ENCODE measurements at regions not wholly inside any gene's neighbourhood (a gene's known extent, or its start where the extent isn't known, plus 50 kb on each side); places are given as distances from the start of the nearest gene placed in this dataset.
A peak's percentile ranks its signal among the peaks of the same experiment; 100 is the strongest.

DNA sequence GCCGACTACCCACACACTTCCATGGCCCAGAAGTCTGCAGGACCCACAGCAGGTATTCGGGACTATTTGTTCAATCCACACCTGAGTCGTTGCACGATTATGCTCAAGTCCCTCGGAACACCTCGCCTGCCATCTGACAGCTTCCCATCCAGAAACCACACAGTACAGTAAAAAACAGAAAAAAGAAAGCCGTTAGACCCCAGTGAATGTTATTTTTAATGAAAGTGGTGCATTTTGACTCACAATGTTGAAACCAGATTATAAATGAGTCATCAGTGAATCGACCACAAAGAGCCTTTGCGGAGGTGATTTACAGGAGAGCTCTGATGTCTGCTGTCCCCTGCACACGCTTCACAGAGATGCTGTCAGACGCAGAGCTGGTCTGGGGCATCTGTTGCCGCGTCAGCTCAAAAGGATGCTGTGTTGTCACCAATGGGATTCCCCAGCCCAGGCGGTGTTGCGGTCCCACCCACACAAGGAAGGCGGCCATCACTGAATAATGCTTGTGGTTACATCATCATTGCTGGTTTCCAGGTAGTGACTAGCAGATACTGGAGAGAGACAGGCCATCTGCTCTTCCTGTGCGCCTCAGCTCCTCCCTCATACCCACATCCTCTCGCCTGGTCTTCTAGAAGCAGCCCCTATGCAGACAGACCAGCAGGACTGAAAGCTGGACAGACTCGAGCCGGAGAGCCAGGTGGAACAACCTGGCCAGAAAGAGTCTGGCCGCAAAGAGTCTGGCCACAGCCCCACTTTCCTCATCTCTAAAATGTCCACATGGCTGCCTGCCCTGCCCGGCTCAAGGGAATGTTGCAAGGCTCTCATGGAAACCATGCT is 116.8 kb downstream of the TOMM20 start:
- peak; percentile 87 for DNase-seq (ENCODE audit: low spot score)

DNA sequence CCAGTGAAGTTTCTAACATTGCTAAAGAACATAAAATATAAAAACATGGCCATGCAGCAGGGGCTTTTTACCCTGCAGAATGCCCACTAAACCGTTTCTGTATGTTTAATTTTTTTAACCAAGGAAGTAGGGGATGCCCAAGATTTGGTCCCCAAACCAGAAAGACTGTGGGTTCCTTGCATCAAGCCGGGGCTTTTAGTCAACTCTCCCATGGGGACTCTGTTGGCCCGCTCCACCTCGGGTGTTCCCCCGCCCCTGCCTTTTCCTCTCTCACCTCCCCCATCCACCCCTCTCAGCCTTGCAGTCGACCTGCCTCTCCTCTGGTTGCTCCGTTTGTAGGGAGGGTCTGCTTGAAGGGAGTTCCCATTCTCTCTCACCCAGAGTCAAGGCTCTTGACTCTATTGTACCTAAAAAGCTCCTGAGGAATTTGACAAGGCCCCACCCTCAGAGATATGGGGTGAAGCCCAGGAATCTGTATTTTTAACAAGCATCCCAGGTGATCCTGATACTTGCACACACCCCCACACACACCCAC is 117.5 kb downstream of the TOMM20 start:
- peak; percentile 53 for DNase-seq (ENCODE audit: low spot score)

DNA sequence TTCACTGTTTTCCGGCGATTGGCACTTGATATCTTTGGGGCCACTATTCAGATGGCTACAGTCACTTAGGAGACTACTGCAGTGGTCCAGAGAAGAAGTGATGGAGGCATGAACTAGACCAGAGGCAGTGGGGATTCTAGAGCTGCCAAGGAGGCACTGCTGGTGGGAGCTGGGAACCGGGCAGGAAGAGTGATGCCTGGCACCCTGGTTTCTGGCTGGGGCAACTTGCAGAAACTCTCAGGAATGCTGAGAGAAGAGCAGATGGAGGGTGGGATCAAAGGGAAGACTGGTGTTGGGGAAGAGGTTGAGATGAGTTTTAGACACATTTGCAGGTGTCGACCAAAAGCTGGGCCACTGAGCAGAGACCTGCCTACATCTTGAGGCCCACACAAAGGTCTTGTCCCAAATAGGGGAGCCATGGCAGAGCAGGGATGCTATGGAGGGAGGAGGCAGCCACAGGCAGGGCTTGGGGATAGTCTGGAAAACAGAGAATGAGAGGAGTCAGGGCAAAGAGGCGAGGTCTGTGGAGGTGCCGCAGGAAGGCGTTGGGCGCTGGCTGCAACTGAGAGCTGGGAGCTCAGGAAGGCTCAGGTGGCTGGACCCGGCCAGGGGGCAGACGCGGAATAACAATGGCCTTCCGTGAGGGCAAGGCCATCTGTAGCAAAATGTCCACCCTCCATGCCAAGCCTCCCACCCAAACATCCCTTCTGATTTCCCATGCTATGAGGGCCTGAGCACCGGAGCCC is 118.9 kb downstream of the TOMM20 start:
- no peak for DNase-seq (ENCODE audit: low spot score)

DNA sequence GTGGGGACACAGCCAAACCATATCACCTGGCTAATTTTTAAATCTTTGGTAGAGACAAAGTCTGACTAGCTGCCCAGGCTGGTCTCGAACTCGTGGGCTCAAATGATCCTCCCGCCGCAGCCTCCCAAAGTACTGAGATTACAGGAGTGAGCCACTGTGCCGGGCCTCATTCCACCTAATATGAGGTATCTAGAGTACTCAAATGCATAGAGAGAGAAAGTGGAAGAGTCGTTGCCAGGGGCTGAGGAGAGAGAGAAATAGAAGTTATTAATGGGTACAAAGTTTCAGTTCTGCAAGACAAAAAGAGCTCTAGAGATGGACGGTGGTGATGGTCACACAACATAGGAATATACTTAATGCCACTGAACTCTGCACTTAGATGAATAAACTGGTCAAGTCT is 119.6 kb downstream of the TOMM20 start:
- no peak for DNase-seq (ENCODE audit: low spot score)

DNA sequence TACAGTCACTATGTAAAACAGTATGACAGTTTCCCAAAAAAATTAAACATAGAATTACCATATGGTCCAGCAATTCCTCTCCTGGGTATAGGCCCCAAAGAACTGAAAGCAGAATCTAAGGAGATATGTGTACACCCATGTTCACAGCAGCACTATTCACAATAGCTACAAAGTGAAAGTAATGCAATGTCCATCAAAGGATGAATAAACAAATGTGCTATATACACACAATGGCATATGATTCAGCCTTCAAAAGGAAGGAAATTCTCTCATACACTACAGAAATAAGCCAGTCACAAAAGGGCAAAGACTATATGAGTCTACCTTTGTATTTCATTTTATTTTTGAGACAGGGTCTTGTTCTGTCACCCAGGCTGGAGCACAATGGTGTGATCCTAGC is 120.4 kb downstream of the TOMM20 start:
- no peak for DNase-seq (ENCODE audit: low spot score)

DNA sequence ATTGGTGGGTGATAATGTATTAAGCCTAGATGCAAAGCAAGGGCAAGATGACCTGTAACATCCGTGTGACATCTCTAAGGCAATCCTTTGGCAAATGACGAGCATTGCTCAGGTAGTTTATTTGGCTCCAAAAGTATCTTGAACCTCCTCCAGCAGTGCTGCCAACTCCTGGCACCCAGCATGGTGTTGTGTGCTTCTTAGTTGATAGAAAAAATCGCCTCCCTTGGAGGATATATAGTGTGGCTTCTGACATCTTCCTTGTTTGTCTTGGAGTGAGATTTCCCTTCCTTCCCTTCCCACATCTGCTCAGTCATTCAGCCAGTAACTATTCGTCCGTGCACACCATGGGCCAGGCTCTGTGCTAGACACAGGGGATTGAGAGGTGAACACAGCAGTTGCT is 121.8 kb downstream of the TOMM20 start:
- DNase-seq (ENCODE audit: low spot score): no peak

- DNase-seq (ENCODE audit: low spot score): no peak
These were observed 122.4 kb downstream of the TOMM20 start for GRCh38 chr1:235006132-235006721.

DNA sequence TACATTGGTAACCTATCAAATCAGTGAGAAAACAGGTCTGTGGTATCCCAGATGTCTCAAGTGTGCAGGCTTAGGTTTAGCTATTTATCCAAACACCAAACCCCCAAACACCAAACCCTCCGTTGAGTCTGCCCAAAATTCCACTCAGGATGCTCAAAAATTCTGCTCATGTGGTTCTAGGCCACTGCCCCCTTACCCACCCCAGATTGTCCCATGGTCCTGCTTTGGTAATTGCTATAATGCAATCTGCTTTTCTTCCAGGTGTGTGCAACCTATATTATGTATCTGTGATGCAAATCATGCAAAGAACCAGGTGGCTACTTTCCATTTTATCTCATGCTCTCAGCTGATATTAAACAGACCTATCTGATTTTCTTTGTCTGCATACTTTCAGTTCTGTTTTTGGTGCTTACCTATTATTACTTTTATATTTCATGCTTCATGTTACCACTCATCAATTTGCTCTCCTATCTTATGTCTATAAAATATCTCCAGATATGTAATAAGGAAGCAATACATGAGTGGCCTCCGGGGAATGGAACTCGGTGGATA is 123.7 kb downstream of the TOMM20 start:
- DNase-seq (ENCODE audit: low spot score): peak; percentile 66

DNA sequence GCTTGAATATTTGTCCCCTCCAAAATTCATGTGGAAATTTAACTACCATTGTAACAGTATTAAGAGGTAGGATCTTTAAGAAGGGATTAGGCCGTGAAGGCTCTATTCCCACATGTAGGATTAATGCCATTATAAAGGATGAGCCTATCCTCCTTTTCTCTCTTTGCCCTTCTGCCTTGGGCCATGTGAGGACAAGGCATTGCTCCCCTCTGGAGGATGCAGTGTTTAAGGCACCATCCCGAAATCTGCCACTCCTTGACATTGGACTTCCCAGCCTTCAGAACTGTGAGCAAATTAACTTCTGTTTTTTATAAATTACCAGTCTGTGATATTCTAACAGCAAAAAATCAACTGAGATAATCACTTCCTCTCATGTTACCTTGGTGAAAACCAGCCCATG is 124.4 kb downstream of the TOMM20 start:
- no peak for DNase-seq (ENCODE audit: low spot score)

DNA sequence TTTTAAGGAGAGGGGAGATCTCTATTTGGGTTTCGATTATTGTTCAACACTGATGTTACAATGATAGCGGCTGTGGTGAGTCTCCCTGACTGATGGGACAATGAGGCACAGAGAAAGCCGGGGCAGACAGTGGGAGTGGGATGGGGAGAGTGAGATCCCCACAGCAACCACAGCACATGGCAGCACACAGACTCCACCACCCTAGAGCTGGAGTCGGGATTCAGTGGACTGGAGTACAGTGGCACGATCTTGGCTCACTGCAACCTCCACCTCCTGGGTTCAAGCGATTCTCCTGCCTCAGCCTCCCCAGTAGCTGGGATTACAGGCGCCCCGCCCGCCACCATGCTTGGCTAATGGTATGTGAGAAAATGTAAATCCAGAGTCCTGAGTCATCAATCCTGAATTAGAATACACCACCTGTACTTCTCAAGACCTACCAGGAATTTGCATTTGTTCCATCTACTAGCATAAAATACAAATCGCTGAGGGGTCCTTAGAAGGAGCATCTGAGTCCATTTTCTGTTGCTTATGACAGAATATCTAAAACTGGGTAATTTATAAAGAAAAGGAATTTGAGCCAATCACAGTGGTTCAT is 125.8 kb downstream of the TOMM20 start:
- peak; percentile 48 for DNase-seq (ENCODE audit: low spot score)

DNA sequence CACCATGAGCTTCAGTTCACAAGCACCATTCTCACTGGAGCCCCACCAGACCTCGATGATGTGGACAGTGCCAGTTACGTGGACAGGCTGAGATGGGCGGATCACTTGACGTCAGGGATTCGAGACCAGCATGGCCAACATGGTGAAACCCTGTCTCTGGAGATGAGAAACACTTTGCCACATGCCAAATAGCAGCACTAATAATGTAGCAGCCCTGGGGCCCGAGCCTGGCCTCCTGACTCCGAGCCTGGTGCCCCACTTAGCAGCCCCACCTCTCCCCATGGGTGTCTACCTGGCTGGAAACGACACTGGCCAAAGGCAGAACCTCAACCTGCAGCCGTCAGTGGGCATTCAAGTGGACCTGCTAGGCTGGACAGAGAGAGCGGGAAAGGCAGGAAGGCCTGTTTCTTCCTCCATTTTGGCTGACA is 129.1 kb downstream of the TOMM20 start:
- no peak for DNase-seq (ENCODE audit: low spot score)

GRCh38 chr1:234997896-234998741 is 130.5 kb downstream of the TOMM20 start:
- DNase-seq (ENCODE audit: low spot score): no peak

DNA sequence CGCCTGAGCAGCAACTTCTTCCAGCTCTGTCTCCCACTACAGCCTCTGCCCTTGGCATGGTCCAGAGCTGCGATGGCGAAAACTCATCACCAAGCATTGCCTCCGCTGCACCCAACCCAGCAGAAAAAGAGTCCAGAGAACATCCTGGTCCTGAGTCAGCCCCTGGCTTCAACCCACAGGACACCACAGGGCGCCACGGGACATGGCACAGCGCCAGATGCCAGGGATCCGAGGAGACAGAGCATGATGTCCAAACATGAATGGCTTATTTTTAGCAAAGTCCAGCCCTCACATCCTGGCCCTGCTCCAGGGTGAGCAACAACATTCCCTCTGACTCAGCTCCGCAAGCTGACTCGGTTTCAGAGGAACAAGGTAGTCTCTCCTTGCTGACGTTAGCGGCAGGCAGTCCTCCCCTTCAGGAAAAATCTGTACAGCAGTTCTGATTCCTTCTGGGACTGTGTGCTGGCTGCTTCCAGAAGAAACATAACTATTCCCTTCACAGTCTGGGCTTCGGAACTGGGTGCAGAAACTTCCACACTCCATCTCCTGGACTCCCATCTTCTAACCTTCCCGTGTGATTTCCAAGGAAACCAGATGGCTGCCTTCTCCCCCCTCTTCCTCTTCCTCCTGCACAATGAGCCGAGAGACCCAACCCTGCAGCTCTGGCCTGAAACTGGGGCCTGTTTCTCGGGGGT is 131.3 kb downstream of the TOMM20 start:
- no peak for DNase-seq (ENCODE audit: low spot score)

DNA sequence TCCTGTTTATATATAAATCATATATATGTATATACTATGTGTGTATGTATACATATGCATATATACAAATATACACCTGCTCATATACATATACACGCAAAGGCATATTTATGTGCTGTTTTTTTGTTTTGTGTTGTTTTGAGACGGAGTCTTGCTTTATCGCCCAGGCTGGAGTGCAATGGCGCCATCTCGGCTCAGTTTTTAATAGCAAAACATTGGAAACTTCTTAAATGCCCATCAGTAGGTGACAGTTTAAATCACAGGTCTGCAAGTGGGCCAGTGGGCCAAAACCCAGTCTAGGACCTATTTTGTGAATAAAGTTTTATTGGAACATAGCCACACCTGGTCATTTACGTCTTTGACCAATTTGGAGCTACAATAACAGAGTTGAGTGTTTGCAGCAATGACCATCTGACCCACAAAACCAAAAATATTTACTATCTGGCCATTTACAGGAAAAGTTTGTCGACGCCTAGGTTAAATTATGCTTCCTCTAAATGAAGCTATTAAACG is 132.3 kb downstream of the TOMM20 start:
- no peak for DNase-seq (ENCODE audit: low spot score)

DNA sequence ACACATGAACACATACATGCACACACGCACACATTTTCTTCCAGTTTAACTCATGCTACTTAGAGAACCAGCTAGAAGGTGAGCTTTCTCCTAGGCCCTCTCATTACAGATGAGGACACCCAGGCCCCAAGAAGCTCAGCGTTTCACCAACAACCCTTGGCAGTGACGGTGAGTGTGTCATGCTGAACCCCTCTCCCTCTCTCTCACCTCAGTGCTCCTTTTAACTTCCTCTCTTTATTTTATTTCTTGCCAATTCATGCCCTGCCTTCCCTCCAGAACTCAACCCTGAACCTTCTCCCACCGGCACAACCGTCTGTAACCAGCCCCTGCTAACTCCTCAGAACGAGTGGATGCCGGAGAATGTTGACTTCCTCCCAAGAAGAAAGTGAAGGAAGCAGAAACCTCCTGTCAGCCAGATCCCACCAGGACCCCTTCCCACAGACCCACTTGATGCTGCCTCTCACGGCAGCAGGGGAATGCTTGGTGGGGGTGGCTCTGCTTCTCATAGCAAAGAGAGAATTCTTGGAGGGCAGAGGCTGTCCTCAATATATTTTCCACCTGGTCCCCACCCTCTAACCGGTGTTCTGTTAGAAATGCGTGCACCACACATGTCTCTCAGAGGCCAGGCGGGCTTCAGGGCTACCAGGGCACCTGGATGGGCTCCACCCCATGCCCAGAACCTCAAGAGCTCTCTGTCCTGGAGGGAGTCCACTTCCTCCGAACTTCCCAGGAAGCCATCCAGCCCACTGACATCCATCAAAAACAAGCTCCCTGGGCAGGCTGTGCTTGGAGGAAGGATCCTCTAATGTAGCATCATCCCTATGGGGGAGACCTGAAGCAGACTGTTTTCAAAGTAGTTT is 134.0 kb downstream of the TOMM20 start:
- DNase-seq (ENCODE audit: low spot score): no peak

DNA sequence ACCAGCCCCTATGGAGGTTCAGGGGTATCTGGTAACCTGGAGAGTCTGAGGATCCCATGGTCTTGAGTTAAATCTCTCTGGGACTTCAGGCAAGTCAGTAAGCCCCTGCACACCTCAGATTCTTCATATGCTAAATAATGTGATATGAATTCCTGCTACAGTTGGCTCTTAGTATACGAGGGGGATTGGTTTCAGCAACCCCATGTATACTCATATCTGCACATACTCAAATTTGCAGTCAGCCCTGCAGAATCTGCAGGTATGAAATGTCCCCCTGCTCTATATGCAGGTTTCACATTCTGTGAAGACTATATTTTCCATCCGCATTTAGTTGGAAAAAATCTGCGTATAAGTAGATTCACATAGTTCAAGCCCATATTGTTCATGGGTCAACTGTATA is 136.6 kb downstream of the TOMM20 start:
- no peak for DNase-seq (ENCODE audit: low spot score)

DNA sequence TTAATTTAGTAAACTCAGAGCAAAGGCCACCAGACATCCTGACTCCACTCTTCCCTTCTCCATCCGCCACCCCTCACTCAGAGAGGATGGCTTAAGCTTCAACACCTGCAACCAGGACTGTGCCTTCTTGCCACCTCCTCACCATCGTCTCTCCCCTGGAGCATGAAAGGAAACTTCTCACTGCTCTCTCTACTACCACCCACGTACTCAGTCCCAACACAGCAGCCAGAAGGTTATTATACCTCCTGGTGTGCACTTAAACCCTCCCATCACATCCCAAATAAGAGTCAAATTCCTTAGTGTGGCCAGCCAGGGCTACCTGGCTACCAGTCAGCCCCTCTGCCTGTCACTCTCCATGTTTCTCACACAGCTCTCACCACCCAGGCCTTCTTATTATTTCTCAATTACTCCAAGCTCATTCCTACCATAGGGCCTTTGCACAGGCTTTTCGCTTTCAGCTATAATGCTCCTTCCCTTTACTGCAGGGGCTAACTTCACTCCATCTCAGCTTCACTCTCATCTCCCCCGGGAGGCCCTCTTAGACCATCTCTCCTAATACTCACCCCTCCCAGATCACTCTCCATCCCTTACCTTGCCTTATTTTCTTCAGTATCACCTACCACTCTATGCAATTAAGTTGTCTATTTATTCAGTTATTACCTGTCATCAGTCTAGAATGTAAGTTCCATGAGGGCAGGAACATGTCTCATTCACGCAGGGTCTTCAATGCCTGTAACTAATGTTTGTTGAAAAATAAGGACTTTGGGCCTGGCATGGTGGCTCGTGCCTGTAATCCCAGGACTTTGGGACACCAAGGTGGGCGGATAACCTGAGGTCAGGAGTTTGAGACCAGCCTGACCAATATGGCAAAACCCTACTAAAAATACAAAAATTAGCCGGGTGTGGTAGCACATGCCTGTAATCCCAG is 137.5 kb downstream of the TOMM20 start:
- no peak for DNase-seq (ENCODE audit: low spot score)

- DNase-seq (ENCODE audit: low spot score): no peak
These were observed 138.3 kb downstream of the TOMM20 start for GRCh38 chr1:234990328-234990675.

Data from germinal center (tissue), 1 donor.